ENCODE measurements at regions not wholly inside any gene's neighbourhood (a gene's known extent, or its start where the extent isn't known, plus 50 kb on each side); places are given as distances from the start of the nearest gene placed in this dataset.

- Histone ChIP-seq H3K4me3 (IDR thresholded peaks at IDR 0.05; ENCODE audit: insufficient read depth, low read depth, low read length) (no peak overlapping the region), H3K4me2 (no peak overlapping the region), H3K79me2 (ENCODE audit: insufficient read depth, low read depth) (no peaks in the 10 kb centered on the region), H3K36me3 (ENCODE audit: insufficient read depth) (no peaks in the 10 kb centered on the region), H2AFZ (ENCODE audit: low read depth) (no peak overlapping the region), H4K20me1 (ENCODE audit: insufficient read depth) (no peaks in the 10 kb centered on the region), H3K9ac (no peak overlapping the region), H3K27me3 (ENCODE audit: insufficient read depth, low read depth) (no peaks in the 10 kb centered on the region), H3K27ac (no peak overlapping the region), H3K4me1 (ENCODE audit: low read depth, poor library complexity, severe bottlenecking) (no peaks in the 10 kb centered on the region)
- no peak for TF ChIP-seq CTCF (conservative IDR thresholded peaks at IDR 0.05; ENCODE audit: low read depth, low read length)
These were observed 105.9 kb upstream of the TSC22D2 start for GRCh38 chr3:150302246-150302645.

GRCh38 chr3:150300852-150301517 lies 107.1 kb upstream of the TSC22D2 start:
- no peaks in the 10 kb centered on the region for H4K20me1 ChIP-seq (ENCODE audit: insufficient read depth)
- no peak for TF ChIP-seq CTCF (conservative IDR thresholded peaks at IDR 0.05; ENCODE audit: low read depth, low read length)
- H2AFZ ChIP-seq (ENCODE audit: low read depth) = no peak overlapping the region
- H3K4me3 ChIP-seq (IDR thresholded peaks at IDR 0.05; ENCODE audit: insufficient read depth, low read depth, low read length) = no peak overlapping the region
- H3K79me2 ChIP-seq (ENCODE audit: insufficient read depth, low read depth) = no peaks in the 10 kb centered on the region
- H3K27me3 ChIP-seq (ENCODE audit: insufficient read depth, low read depth) = no peaks in the 10 kb centered on the region
- H3K36me3 ChIP-seq (ENCODE audit: insufficient read depth) = no peaks in the 10 kb centered on the region
- no peak overlapping the region for H3K27ac ChIP-seq
- H3K4me1 ChIP-seq (ENCODE audit: low read depth, poor library complexity, severe bottlenecking) = no peaks in the 10 kb centered on the region
- no peak overlapping the region for H3K4me2 ChIP-seq
- H3K9ac ChIP-seq = no peak overlapping the region

- H3K27me3 ChIP-seq (ENCODE audit: insufficient read depth, low read depth) = no peaks in the 10 kb centered on the region
- H2AFZ ChIP-seq (ENCODE audit: low read depth) = no peak overlapping the region
- no peak for TF ChIP-seq CTCF (conservative IDR thresholded peaks at IDR 0.05; ENCODE audit: low read depth, low read length)
- no peak overlapping the region for H3K27ac ChIP-seq
- no peak overlapping the region for H3K9ac ChIP-seq
- H3K36me3 ChIP-seq (ENCODE audit: insufficient read depth) = no peaks in the 10 kb centered on the region
- H3K4me2 ChIP-seq = no peak overlapping the region
- H3K79me2 ChIP-seq (ENCODE audit: insufficient read depth, low read depth) = no peaks in the 10 kb centered on the region
- no peaks in the 10 kb centered on the region for H3K4me1 ChIP-seq (ENCODE audit: low read depth, poor library complexity, severe bottlenecking)
- no peak overlapping the region for H3K4me3 ChIP-seq (IDR thresholded peaks at IDR 0.05; ENCODE audit: insufficient read depth, low read depth, low read length)
- no peaks in the 10 kb centered on the region for H4K20me1 ChIP-seq (ENCODE audit: insufficient read depth)
These were observed 107.7 kb upstream of the TSC22D2 start for GRCh38 chr3:150300388-150300787.

GRCh38 chr3:150299201-150299600 lies 108.9 kb upstream of the TSC22D2 start:
- no peak overlapping the region for H3K4me3 ChIP-seq (IDR thresholded peaks at IDR 0.05; ENCODE audit: insufficient read depth, low read depth, low read length)
- H3K27me3 ChIP-seq (ENCODE audit: insufficient read depth, low read depth) = no peaks in the 10 kb centered on the region
- H3K4me1 ChIP-seq (ENCODE audit: low read depth, poor library complexity, severe bottlenecking) = no peaks in the 10 kb centered on the region
- no peaks in the 10 kb centered on the region for H3K36me3 ChIP-seq (ENCODE audit: insufficient read depth)
- no peak overlapping the region for H2AFZ ChIP-seq (ENCODE audit: low read depth)
- TF ChIP-seq CTCF (conservative IDR thresholded peaks at IDR 0.05; ENCODE audit: low read depth, low read length) = no peak
- H3K4me2 ChIP-seq = no peak overlapping the region
- no peak overlapping the region for H3K27ac ChIP-seq
- H3K9ac ChIP-seq = no peak overlapping the region
- H3K79me2 ChIP-seq (ENCODE audit: insufficient read depth, low read depth) = no peaks in the 10 kb centered on the region
- H4K20me1 ChIP-seq (ENCODE audit: insufficient read depth) = no peaks in the 10 kb centered on the region

Data from KMS-11 (cell line).